KBM-7 (cell line): ENCODE measurements at regions not wholly inside any gene's neighbourhood (a gene's known extent, or its start where the extent isn't known, plus 50 kb on each side); places are given as distances from the start of the nearest gene placed in this dataset.

Source experiments
- DNase-seq: peaks from one replicate; pipeline ENCODE4 v3.0.0-alpha.2; 2015
- in situ Hi-C: fragments of 300-500 bp; cut with MboI; formaldehyde crosslinking; loops from 2 replicates; pipeline ENCODE4 v1.14.3; 2020; ENCODE audit warnings: low sequenced_read_pairs, low pct_unique_long_range_greater_than_20kb, mixed read lengths

DNA sequence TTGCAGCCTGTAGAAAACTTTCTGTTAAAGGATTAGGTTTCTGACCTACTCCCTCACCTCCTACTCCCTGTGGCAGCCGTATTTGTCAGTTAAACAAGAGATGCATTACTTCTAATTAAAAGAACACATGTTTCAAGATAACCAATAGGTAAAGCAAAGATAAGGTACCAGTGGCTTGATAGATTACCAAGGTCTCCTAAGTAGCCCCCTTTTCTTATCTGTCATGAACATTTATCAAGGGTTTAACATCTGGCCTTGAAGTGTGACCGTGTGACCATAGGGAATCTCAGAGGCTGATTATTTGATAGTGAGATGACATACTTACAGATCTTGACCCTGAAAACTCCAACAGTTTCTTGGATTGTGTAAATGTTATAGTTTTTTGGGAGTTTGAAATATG, 764.0 kb upstream of the EDIL3 start:
- no peak for DNase-seq
- in situ Hi-C loops: no loop called here

DNA sequence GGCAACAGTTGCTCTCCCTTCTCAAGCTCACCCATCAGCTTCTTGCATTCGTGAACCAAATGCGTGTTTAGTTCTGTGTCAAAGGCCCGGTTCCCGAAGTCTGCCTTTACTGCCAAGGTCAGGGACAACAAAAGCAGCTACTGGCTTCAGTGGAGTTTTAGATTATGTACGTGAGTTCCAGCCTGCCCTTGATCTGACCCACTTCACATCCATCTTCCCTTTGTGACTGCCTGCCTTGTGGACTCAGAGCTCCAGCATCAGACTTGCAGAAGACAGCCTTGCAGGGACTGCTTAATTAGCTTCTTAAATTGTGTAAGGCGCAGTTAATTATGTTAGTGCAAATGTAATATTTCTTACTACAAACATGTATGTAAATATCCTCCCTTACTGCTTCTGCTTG, 774.7 kb upstream of the EDIL3 start:
- in situ Hi-C loops: no loop called here
- no peak for DNase-seq

DNA sequence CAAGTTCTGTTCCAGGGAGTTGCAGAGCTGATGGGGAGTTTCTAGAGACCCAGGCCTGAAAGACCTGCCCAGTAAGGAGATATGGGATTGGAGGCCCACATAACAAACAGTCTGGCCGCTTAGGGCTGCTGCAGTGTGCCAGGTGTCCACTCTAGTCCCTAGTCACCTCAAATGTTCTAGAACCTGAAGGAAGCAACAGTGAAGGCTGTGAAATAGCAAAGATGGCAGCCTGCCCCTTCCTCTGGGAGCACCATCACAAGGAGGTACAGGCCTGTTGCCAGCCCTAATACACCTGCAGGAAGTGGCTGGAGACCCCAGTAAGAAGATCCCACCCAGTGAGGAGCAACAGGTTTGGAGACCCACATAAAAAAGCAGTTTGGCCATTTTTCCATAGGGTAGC, 783.8 kb upstream of the EDIL3 start:
- DNase-seq: no peak
- in situ Hi-C loops: no loop called here

DNA sequence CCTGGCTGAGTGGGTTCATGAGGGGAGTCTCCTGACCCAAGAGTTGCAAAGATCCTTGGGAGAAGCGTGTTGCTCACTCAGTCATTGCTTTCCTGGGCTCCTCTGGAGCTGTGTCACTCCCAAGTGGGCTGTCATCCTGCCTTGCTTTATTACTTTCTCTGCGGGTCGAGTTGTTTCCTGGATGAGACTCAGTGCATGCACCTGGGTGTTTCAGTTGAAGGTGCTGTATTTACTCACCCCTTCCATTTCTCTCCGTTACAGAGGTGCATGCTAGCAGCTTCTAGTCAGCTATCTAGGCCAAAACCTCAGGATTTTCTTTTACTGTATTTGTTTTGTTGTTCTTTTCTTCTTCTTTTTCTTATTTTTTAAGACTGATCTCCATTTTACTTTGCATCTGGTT, 785.5 kb upstream of the EDIL3 start:
- DNase-seq: no peak
- in situ Hi-C loops: no loop called here

DNA sequence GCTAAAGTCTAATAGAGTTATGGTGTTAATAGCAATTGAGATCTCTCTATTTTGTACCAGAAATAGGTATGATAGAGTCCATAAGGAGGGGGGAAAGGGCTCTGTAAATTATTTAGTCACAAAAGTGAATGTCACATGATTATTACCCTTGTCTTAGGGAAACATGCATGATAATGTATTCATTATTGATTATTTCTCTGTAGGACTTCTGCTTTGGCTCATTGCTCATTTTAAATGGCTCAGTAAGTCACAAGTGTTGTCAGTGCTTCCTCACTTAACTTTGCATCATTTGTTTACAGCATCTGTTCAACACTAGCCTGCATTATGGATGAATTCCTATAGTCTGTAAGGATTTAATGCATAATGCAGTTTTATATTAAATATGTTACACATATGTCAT, 788.8 kb upstream of the EDIL3 start:
- no peak for DNase-seq
- in situ Hi-C loops: no loop called here

DNA sequence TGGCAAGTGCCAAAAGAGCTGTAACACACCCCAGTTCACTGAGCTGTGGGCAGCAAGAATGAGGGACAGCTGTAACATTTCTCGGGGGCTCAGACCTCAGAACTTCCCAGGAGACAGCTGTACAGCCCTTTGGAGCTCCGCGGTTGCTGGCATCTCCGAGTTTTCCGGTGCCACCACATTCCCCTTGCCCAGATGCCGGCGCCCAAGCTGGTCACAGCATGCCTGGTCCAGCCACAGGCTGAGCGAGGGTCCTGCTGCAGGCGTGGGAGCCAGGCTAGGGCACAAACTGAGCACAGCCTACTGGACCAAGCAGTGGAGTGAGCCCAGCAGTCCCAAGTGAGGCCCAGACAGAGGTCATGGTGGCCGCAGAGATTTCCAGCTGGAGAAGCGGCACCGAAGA, 797.7 kb upstream of the EDIL3 start:
- in situ Hi-C loops: no loop called here
- no peak for DNase-seq

DNA sequence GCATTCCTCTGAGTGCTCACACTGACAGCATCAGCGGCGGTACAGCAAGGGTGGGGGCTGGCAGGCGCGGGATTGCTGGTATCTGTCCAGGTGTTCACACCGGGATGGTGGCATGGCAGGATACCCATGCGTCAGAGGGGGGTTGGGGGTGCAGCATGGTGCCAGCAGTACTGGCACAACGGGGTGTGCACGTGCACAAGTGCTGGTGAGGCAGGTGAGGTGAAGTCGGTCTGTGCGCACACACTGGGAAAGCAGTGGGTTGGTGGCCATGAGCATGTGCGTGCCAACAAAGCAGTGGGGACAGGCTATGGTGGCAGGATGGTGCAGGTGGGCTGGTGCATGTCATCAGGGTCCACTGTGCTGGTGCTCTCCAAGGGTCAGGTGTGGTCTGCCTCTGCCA, 819.6 kb upstream of the EDIL3 start:
- in situ Hi-C loops: no loop called here
- no peak for DNase-seq

DNA sequence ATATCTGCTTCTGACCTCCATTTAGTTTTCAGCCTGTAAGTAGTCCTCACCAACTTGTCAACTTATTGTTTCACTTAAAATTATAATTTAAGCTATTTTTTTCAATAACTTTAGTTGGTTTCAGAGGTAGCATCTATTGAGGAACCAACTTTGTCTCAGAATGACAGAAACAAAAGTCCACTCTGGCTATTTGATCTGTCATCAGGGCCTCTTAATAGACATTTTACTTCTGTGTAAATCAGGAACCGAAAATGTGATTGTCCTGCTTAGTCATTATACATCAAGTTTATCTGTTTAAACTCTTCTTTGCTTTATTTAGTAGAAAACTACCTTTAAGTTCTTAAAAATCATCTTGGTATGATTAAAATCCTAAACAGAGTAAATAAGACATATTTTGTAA, 820.8 kb upstream of the EDIL3 start:
- in situ Hi-C loops: no loop called here
- DNase-seq: no peak

DNA sequence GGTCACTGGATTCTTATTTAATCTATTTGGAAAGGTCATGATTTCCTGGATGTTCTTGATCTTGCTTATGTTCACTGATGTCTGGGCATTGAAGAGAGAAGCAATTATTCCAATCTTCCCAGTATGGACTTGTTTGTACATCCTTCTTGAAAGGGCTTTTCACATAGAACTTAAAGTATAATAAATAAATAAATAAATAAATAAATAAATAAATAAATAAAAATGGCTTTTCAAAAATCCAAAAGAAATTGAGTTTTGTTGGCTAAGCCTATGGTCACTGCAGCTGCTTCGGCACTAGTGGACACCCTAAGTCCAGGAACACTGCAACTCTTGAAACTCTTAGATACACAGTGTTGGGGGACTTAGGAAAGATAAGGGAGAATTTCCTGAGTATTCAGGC, 840.7 kb upstream of the EDIL3 start:
- in situ Hi-C loops: no loop called here
- no peak for DNase-seq

DNA sequence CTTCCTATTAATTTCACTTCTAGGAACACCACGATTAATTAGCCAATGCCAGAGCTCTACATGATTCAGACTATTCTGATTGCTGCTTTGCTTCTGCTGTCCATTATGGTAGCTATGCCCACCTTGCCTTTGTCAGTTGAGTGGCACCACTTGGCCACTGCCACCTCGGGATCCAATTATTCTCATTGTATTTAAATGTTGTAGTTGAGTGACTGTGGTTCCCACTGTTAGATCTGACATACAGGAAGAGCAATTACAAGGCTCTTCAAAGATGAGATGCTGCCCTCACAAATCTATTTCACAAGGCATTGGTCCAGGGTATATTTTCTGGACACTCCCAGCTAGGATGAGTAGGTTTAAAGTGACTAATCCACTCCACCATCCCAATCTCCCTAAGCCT, 864.5 kb upstream of the EDIL3 start:
- no peak for DNase-seq
- in situ Hi-C loops: no loop called here

DNA sequence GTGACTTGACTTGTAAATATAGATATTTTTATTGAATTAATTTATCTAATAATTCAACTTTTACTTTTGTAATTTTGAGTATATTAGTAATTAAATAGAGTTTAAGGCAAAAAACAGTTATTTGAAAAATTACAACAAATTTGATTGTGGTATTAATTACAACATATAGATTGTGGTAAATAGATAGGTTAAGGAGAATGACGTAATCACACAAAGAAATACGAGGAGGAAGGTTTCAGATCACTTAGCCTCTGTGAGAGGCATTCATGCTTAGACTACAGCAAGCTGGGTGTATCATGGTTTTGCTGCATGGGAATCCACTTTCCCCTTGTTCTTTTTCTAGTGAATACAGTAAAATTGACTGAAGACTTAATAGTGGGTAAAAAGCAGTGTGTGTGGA, 878.4 kb upstream of the EDIL3 start:
- in situ Hi-C loops: no loop called here
- DNase-seq: no peak

DNA sequence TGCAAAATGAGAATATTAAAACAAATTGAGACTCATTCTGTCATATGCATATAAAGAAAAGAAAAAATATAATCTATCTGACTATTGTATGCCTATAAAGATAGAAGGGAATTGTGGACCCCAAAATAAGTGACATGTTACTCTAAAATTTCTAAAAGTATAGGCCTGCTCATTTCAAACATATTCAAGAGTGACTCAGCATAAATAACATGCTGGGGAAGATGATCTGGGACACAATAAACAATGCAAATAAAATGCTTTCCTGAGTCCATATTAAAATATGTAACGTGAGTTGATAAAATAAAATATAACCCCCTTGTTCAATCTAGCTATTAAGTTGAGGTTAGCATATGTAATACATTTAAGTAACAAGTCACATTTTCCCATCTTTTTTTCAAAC, 882.0 kb upstream of the EDIL3 start:
- in situ Hi-C loops: no loop called here
- DNase-seq: no peak

DNA sequence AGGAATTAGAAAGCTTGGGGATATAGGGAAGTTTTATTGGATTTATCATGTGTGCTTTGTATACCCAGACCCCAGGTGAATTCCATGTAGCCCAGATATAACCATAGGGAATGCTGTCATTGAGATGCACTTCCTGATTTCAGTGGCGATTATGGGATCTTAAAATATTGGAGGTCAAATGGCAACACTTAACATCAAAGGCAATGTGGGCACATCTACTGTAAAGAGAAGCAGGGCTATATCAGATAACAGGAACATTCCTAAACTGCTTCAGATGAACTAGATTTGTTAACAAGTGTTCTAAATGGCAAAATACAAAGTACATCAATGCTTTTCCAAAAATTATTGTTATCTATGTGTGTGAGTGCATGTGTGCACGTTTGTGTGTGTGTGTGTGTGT, 883.5 kb upstream of the EDIL3 start:
- no peak for DNase-seq
- in situ Hi-C loops: no loop called here

DNA sequence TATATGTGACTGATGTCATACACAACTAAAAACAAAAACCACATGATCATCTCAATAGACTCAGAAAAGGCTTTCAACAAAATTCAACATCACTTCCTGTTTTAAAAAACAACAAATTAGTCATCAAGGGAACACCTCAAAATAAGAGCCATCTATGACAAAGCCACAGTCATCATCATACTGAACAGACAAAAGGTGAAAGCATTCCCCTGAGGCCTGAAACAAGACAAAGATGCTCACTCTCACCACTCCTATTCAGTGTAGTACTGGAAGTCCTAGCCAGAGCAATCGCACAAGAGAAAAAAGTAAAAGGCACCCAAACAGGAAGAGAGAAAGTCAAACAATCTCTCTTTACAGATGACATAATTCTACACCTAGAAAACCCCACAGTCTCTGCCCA, 893.5 kb upstream of the EDIL3 start:
- DNase-seq: no peak
- in situ Hi-C loops: no loop called here

DNA sequence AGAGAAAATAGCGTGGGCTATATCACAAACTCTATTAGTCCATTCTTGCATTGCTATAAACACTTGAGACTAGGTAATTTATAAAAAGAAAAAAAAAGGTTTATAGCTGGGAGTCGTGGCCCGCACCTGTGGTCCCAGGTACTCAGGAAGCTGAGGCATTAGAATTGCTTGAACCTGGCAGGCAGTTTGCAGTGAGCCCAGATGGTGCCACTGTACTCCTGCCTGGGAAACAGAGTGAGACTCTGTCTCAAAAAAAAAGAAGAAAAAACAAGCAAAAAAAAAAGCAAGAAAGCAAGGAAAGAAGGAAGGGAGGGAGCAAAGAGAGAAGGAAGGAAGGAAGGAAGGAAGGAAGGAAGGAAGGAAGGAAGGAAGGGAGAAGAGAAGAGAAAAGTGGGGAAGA, 904.2 kb upstream of the EDIL3 start:
- DNase-seq: no peak
- in situ Hi-C loops: no loop called here

DNA sequence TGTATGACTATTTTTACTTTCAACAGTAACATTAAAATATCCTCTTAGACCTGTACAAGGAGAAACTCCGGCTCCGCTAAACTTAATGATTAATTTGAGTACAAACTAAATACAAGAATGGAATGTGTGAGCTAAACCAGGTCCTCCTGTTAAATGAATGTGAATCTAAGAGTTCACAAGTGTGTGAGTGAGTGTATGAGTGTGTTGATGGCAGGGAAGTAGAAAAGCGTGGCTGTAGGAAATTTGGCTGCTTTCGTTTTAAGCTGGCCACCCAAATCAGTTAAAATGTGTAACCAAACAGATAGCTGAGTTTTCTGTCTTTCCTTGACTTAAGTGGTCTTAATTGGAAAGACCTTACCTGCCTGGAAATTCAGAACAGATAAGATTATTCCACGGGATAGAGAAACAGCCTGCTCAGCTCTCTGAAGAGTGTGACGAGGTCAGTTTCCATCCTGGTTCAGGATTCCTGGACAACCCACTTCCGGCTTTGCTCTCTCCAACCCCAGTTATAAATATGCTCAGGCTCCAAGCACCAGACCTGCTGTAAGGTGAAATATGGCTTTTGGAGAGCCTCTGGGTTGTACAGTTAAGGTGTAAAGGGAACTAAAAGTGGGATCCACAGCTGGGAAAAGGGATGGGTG, 908.6 kb upstream of the EDIL3 start:
- DNase-seq: no peak
- in situ Hi-C loops: no loop called here

DNA sequence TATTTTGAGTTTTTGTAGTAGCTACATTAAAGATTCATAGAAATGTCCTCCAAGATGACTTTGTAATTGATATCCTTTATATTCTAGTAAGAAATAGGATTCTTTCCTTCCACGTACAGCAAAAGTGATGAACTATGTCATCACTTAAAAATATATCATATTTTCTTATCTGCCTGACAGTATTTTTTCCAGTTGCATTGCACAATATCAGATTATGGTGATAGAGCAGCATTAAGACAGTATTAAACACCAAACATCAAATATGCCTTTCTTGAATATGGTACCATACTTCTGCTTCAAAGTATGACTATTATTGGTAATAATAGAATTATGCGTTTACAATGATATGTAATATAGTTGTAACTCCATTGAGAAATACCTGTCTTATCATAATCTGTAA, 919.8 kb upstream of the EDIL3 start:
- in situ Hi-C loops: no loop called here
- DNase-seq: no peak

DNA sequence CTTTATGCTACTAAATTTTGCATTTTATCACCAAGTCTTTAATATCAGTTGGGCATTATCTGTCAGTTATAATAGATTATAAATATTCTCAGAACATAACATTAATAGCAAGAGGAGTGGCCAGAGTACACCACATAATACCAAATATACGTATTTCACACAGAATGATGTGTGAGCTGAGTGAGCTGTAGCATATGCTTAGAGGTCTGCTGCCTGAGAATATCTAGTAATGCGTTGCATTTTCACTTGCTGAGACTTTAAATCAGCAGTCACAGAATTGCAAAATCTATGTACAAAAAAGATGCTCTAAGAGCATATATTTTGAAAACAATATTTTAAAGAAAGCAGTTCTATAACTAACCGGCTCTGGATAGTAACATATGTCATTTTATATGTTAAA, 921.1 kb upstream of the EDIL3 start:
- in situ Hi-C loops: no loop called here
- DNase-seq: no peak

DNA sequence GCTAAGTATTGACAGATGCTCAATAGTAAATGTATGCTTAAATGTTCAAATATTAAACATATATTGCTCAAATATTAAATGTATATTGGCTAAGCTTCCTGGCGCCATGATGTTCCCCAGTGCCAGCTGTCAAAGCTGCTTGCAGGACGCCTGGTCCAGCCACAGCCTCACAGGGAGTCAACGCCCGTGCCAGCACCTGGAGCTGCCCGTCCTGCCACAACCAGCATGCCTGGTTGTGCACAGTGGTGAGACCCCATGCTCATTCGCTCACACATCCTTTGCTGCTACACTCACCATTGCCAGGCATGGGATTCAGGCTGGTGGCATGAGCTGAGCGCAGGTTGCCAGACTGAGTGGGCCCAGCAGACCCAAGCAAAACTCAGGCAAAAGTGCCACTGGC, 926.9 kb upstream of the EDIL3 start:
- no peak for DNase-seq
- in situ Hi-C loops: no loop called here

DNA sequence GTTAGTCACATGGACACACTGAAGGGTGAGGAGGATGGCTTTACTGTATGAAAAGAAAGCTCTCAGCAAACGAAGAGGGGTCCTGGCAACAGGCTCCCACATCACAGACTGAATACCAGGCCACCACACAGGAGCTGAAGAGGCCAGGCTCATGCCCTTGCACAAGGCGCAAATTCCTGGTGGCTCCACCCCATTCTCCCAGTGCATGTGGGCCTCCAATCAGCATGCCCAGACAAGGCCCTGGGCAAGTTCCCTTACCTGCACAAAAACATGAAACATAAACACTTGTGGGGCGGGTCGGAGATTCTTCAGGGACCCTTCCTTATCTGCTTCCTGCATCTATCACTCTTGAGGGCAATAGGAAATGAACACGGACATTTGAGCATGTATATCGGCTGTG, 935.8 kb upstream of the EDIL3 start:
- peak; percentile 2 for DNase-seq
- in situ Hi-C loops: no loop called here

DNA sequence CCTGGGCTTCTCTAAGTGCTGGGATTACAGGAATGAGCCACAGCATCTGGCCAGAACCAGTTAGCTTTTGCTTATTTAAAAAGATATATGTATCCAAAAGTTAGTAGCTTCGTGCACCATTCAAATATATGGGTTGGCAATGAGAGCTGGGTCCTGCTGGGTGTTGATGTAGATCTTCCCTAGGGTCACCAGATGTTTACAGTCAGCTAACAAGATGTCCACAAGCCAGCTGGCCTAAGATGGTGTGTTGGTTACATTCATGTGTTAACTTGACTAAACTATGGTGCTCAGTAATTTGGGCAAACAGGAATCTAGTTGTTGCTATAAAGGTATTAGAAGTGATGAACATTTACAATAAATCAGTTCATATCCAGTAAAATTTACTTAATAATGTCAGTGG, 948.6 kb upstream of the EDIL3 start:
- no peak for DNase-seq
- in situ Hi-C loops: no loop called here

DNA sequence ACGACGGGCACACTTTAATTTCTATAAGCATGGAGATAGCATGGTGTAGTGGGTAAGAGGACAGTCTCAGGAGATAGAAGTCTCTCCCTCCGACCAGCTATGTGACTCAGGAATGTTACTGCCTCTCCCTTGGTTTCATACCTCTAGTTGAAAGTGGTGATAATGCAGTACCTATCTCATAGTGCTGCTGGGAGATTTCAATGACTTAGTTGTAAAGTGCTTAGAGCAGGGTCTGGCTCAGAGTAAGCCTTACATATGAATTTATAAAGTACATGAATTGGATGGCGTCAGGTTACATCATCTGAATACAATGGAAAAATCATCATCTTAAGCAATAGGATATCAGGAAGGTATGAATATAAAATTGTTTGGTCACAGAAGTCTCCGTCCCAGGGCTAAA, 952.8 kb upstream of the EDIL3 start:
- in situ Hi-C loops: no loop called here
- DNase-seq: no peak
